ENCODE measurements at regions not wholly inside any gene's neighbourhood (a gene's known extent, or its start where the extent isn't known, plus 50 kb on each side); places are given as distances from the start of the nearest gene placed in this dataset.
A peak's percentile ranks its signal among the peaks of the same experiment; 100 is the strongest.

DNA sequence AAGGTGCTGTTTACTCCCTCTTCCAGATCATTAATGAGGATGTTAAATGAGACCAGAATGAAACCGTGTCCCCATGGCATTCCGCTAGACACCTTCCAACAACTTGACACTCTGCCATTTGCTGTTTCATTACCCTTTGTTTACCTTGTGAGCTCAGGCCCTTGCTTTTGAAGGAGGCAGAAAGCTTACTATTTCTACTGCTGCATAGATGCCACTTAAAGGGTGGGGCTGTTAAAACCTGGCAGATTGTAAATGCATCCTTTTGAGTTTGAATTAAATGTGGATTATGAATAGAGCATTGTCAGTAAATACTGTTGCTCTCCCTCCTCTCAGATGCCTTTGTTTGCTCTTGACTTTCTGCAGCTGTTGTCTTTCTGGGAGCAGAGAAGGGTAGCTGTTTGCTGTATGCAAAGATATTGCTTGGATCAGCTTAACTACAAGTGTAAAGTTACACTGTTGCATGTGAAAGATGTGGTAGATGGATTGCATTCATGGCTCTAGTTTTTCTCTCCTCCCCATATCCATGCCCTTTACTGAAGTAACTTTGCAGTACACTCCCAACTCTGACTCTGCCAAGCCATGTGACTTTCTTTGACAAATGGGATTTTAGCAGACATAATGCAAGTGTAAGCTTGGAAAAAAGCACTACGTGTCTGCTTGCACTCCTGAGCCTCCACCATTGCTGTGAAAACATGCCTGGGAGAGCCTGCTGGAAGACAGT, 75.0 kb upstream of the DHX15 start:
- TF ChIP-seq CEBPB (IDR thresholded peaks at IDR 0.05; ENCODE audit: low read depth, low read length), result no peak
- TF ChIP-seq, protein P1, sequence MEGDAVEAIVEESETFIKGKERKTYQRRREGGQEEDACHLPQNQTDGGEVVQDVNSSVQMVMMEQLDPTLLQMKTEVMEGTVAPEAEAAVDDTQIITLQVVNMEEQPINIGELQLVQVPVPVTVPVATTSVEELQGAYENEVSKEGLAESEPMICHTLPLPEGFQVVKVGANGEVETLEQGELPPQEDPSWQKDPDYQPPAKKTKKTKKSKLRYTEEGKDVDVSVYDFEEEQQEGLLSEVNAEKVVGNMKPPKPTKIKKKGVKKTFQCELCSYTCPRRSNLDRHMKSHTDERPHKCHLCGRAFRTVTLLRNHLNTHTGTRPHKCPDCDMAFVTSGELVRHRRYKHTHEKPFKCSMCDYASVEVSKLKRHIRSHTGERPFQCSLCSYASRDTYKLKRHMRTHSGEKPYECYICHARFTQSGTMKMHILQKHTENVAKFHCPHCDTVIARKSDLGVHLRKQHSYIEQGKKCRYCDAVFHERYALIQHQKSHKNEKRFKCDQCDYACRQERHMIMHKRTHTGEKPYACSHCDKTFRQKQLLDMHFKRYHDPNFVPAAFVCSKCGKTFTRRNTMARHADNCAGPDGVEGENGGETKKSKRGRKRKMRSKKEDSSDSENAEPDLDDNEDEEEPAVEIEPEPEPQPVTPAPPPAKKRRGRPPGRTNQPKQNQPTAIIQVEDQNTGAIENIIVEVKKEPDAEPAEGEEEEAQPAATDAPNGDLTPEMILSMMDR (conservative IDR thresholded peaks at IDR 0.05; ENCODE audit: low read depth, low read length), result no peak
- TF ChIP-seq MAZ (IDR thresholded peaks at IDR 0.05; ENCODE audit: borderline replicate concordance, low read depth, low read length), result no peak
- TF ChIP-seq POLR2A (IDR thresholded peaks at IDR 0.05; ENCODE audit: low read depth, low read length), result no peak
- no peak for TF ChIP-seq MAFK (IDR thresholded peaks at IDR 0.05; ENCODE audit: low read depth, low read length)
- TF ChIP-seq MXI1 (IDR thresholded peaks at IDR 0.05; ENCODE audit: borderline replicate concordance, low read depth, low read length), result no peak
- TF ChIP-seq, protein P2, sequence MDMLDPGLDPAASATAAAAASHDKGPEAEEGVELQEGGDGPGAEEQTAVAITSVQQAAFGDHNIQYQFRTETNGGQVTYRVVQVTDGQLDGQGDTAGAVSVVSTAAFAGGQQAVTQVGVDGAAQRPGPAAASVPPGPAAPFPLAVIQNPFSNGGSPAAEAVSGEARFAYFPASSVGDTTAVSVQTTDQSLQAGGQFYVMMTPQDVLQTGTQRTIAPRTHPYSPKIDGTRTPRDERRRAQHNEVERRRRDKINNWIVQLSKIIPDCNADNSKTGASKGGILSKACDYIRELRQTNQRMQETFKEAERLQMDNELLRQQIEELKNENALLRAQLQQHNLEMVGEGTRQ (IDR thresholded peaks at IDR 0.05; ENCODE audit: low read depth, low read length), result peak; percentile 26; the same call in 1 of the 2 replicates
- TF ChIP-seq, protein P3, sequence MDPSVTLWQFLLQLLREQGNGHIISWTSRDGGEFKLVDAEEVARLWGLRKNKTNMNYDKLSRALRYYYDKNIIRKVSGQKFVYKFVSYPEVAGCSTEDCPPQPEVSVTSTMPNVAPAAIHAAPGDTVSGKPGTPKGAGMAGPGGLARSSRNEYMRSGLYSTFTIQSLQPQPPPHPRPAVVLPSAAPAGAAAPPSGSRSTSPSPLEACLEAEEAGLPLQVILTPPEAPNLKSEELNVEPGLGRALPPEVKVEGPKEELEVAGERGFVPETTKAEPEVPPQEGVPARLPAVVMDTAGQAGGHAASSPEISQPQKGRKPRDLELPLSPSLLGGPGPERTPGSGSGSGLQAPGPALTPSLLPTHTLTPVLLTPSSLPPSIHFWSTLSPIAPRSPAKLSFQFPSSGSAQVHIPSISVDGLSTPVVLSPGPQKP (IDR thresholded peaks at IDR 0.05; ENCODE audit: borderline replicate concordance, low read depth, low read length), result no peak

Measured in IMR-90 (cell line).